OCI-M1 (cell line): ENCODE measurements at regions not wholly inside any gene's neighbourhood (a gene's known extent, or its start where the extent isn't known, plus 50 kb on each side); places are given as distances from the start of the nearest gene placed in this dataset.

Experiments
- DNase-seq: peaks from one replicate; lab custom pipeline; 2025; lab: John Stamatoyannopoulos, UW

- peak; percentile 1 for DNase-seq
Observed at GRCh38 chr2:23198316-23199114, 186.5 kb upstream of the KLHL29 start.

DNA sequence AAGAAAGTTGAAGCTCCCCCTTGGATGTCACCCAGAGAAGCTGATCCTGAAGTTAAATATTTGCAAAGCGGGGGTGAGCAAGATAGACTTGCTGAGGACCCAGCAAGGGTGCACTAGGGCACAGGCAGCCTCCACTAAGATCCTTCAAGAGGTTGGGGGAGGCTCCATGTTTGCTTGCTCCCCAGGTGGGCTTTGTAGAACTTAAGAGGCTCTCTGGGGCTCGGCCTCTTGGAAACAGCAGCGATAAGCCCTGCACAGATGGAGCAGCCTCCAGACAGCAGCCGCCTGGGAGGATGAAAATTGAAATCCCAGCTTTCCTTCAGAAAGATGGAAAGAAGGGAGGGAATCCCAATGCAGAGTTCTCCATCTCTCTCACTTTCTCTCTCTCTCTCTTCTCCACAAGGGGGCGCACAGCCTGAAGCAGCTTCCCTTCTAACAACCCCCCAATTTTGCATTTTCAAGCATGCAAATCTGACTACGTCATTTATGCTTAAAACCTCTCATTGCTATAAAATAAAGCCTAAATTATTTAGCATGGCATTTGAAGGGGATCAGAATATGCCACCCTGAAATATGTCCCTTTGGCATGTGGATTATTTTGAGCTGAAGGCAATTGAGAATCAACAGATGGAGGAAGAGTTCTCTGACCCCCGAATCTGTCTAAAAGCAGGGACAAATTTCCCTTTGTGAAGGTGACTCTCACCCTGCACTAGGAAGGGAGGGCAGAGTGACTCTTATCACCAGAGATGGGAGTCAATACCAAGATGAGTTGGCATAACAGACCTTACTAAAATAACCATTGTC, 185.7 kb upstream of the KLHL29 start:
- DNase-seq = no peak

- no peak for DNase-seq
Observed at GRCh38 chr2:23200068-23200786, 184.8 kb upstream of the KLHL29 start.

DNA sequence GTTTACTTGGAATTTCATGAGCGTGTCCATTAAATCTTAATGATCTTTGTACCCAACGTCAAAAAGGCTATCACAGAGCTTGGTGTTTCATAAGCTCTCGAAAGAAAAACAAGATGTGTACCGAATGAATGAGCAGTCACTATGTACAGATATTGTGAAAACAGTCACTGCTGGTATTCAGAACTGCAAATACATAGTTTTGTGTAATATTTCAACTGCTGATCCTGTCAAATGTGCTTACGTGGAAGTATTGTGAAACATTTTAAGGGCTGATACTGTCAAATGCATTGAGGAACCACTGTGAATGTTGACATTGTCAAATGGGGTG, 184.2 kb upstream of the KLHL29 start:
- no peak for DNase-seq

GRCh38 chr2:23203383-23203782, 181.6 kb upstream of the KLHL29 start:
- DNase-seq = no peak

- no peak for DNase-seq
Observed at GRCh38 chr2:23204685-23205242, 180.2 kb upstream of the KLHL29 start.

DNA sequence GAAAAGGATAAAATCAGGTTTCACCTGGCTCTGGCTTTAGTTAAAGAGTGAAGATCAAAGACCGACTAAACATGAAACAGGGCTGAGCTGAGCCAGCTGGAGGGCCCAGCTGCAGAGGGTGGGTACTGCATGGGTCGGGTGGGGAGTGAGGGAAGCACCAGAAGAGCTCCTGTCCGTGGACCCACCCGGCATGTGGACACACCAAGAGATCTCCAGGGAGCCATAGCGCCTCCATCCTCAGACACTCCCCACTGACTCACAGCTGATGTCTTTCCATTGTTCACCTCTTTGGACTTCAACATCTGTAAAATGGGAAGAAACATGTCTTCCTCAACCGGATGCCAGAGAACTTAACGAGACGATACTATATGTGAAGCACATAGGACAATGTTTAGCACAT, 178.3 kb upstream of the KLHL29 start:
- DNase-seq = no peak

DNA sequence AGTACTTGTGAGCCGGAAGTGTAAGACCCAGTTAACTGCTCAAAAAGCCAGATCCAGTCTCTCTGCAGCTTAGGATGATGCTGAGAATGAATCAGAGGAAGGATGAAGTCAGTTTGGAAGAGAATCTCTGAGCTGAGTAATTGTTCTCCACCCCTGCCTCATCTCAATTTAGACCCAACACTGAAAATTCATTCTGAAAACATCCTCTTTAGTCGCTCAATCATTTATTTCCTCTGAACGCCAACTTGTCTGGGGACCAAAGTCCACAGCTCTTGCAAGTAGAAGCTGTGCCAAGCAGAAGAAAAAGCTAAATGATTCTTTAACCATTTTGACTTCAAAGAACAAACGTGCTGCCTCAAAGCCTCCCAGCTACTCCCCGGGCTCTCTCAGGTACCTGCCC, 177.1 kb upstream of the KLHL29 start:
- no peak for DNase-seq

GRCh38 chr2:23208339-23208738, 176.6 kb upstream of the KLHL29 start:
- no peak for DNase-seq

DNA sequence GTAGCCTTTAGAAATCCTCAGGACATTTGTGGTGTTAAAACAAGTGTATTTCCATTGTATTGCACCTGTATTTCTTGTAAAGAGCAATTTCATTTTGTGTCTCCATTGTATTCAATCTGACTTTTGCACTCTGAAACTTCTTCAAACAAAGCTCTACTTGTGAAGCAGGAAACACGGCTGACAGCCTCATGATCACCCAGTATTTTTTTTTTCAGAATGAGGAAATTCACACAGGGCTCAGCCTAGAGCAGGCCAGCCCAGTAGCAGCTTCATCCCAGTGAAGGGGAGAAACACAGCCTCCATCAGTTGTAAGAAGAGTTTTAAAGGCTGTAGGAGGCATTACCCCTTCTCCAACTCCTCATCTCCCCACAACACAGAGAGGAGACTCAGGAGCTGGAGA, 175.9 kb upstream of the KLHL29 start:
- no peak for DNase-seq

DNA sequence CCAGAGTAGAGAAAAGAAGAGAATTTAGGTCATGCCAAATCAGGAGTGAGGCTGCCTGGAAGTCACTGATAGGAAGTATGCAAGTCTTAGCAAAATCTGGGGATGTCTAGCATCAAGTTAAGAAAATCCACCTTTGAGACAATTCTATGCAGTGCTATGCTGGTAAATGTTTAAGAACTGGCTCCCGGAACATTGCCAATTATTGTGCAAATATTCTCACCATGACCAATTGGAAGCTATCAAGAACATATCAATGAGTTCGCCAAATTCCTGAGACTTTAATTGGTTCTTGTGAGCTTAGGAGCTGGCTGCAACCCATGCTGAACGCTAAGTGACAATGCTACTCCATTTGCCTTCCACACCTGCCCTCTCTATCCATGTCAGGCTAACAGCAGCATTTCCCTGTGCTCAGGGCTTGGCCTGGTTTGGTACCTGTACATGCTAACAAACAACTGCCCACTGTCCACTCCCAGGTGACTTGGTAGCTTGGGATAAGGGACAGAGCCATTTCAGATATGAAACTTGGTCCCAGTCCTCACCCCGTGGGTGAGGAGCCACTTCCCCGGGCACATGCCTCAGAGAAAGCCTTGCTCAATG, 172.9 kb upstream of the KLHL29 start:
- DNase-seq = no peak

DNA sequence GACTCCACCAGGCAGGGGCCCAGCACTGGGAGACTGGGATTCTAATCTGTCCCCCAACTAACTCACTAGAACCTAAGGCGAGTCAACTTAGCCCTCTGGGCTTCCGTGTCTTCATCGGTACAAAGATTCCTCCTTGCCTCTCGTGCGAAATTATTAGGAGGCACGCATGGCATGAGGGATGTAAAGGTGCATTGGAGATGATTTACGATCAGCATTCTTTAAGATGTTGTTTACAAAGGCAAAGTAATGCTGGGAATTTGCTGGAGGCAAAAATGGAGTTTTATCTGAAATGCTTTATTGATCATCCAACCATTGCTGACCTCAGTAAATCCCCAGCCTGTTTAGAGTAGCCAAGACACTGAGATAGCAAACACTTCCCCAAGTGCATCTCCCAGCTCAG, 171.8 kb upstream of the KLHL29 start:
- DNase-seq = no peak

GRCh38 chr2:23215016-23215415, 170.0 kb upstream of the KLHL29 start:
- no peak for DNase-seq

DNA sequence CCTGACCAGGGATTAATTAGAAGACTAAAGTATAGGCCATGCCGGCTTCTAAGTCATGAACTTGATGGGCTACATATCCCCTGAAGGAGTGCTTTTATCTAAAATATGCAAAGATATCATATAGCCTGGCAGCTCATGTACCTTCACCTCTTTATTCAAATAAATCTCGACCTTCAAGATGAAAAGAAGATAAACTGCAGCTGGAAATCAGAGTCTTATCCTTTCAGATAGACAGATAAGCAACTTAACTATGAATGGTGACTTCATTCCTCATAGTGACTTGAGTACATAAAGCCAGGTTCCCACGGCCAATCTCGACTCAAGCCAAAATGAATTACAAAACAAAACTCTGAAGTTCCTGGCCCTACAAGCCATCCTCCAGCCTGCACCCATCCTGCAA, 165.3 kb upstream of the KLHL29 start:
- no peak for DNase-seq

GRCh38 chr2:23220513-23221094, 164.4 kb upstream of the KLHL29 start:
- DNase-seq = no peak

DNA sequence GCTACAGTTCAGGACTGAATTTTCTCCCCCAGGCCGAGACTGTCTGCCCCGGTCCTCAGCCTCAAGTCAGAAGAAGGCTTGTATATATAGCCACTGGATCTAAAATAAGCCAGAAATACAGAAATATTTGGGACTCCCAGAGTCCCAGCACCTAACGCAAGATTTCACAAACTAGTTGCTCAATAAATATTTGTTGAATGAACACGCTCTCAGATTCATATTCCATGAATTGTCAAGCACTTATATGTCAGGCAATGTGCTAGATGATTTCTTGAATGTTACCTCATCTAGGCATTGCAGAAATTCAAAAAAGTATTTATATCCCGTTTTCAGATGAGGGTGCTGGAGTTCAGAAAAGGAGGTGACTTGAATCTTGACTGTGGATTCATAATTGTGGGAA, 163.7 kb upstream of the KLHL29 start:
- DNase-seq = no peak

GRCh38 chr2:23221901-23222300, 163.1 kb upstream of the KLHL29 start:
- no peak for DNase-seq

DNA sequence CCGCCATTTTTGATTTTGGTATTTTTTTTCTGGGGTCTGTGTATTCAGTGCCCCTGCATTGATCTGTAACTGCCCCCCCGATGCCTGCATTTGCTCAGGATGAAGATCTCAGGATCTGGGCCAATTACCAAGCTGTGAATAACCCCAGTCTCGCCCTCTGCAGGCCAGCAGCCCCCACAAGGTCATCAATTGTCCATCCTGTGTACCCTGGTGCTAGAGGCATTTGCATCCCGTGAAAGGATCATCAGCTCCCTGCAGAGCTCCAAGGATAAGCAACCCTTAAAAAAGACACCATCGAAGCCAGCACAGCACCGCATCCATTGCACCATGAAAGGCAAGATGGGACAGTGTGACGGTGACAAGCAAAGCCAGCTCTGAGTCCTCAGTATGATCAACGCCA, 154.1 kb upstream of the KLHL29 start:
- no peak for DNase-seq

DNA sequence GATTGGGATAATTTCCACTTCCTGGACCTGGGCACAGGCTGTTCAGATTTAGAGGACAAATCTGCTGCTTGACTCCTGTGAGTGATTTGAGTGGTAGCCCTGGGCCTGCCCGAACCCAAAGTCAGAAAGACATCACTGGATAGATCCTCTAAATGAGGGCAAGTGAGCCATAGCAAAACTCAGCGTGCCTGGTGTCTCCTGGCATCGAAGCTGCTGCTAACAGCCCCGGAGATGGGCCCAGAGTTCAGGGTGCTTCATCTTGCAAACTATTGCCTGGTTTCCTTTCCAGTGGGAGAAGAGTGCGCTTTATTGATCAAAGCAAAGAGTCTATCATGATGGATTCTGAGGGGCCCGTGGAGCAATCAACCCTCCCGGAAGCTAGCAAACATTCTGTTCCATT, 153.1 kb upstream of the KLHL29 start:
- DNase-seq = no peak

GRCh38 chr2:23235292-23235691, 149.7 kb upstream of the KLHL29 start:
- peak; percentile 1 for DNase-seq

DNA sequence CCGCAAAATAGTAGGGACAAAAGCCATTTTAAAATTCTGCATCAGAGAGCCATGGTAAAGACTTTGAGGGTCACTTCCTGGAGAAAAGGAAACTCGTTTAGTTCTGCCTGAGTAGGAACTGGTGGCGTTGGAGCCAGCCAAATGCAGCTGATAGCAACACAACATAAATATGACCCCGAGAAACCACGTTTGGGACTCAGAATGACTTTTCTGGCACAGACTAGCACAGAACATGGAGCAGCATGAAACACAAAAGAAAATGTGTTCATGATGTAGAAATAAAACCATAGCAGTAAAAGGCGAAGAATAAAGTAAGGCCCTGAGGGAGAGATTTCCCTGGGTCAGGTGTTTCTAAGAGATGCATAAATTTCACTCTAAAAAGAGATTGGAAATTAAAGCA, 149.2 kb upstream of the KLHL29 start:
- DNase-seq = no peak

GRCh38 chr2:23237147-23237546, 147.8 kb upstream of the KLHL29 start:
- DNase-seq = no peak
